DMS 273 (cell line): ENCODE measurements at regions not wholly inside any gene's neighbourhood (a gene's known extent, or its start where the extent isn't known, plus 50 kb on each side); places are given as distances from the start of the nearest gene placed in this dataset.
"Not testable (repeated sequence)": the region's sequence is repeated elsewhere in the genome, so short reads cannot be mapped to it uniquely, and the experiment has no call there.

Source experiments
- DNase-seq: peaks from one replicate; lab custom pipeline; 2025; ENCODE audit not compliant: unreplicated experiment; lab: John Stamatoyannopoulos, UW

DNA sequence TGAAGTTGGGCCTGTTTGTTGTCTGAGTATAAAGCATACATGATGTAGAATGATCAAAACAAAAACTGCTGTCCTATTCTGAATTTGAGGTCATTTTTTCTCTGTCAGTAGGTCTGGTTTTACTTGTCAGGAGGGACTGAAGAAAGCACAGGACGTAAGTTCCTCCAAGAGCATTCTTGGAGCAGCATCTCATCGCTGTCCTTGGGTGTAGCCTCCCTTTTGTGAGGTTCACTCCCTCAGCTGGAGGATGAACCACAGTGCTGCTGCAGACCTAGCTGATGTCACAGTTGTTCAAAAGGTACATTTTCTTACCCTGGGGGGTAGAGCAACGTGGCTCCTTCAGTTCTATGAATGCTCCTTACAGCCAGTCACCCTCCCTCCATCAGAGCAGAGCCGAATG lies 490.0 kb upstream of the TBL1XR1 start:
- DNase-seq = no peak

DNA sequence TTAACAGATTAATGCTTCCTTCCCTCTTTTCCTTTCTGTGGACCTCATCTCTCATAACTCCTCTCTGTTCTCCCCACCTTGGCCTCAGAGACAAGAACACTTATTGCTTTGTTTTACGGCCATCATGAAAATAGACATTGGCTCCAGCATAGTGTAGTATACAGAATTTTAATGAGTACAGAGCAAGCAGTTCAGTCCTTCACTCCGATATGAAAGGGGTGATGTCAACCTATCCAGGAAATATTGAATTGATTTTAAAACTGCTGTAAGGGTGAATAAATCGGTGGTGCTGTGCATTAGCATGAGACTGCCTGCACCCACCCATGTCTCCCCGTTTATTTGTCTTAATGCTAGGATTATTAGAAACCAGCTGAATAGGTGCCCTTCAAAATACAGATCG lies 490.9 kb upstream of the TBL1XR1 start:
- no peak for DNase-seq

DNA sequence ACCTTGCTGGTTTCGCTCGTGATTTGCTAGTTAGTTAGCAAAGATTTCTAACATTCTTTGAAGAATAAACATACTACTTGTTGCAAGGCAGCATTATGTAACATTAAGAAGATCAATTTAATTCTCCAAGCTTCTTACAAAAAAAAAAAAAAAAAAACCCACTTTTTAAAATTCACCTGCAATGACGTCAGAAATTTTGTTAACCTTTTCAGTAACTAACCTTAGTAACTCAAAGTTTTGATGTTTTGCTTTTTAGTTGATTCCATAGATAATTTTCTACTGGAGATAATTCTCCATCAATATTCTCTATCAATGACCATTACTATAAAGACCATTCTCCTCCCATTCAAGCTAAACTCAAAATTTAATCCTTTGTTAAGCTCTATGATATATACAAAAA lies 491.8 kb upstream of the TBL1XR1 start:
- no peak for DNase-seq

DNA sequence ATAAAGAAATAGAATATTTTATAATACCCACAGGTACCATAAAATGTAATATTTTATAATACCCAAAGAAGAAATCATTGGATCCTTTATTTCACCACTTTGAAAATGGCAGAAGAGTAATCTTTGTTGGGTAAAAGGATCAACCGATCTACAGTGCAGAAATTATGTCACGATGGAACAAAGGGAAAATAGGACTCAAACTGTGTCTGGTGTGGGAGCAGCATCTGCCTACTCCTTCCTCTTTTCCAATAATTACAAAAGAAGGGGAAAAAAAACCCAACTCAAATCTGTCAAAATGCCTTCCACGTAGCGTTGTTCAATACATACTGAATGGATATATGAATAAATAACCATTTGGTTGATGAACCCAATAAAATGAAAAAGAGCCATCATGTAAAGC lies 492.6 kb upstream of the TBL1XR1 start:
- DNase-seq = no peak

DNA sequence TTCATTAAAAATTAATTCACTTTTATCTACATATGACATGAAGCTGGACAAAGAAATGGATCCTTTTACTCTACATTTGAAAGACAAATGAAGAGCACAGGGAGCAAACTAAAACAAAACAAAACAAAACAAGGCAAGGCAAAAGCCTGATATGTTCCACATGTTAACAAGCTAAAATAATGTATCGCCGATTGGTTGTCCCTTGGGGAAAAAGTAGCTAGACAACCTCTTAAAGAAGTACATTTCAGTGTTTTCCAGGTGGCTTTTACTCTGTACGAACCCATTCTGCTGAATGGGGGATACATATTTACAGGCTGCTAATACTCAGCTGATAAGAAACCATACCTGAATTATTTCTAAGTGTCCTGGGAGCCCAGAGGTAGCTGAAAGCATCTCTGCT lies 493.0 kb upstream of the TBL1XR1 start:
- DNase-seq = no peak

DNA sequence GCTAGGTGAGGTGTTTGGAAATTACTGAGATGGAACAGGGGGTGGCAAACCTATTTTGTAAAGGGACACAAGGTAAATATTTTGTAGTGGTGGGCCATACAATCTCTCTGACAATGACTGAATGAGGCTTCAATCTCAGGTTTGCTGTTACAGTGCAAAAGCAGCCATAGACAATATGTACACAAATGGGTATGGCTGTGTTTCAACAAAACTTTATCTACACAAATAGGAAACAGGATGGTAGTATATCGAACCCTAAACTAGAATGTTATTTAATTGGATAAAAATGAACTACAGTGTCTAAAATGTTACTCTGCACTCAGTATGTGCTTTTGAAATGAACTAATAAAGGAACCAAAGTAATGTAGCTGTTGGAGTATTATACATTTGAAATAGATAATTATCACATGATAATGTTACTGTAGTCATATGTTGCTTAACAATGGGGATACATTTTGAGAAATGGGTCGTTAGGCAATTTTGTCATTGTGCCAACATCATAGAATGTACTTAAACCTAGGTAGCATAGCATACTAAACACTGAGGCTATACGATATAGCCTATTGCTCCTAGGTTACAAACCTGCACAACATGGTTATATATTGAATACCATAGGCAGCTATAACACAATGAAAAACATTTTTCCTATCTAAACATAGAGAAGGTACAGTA lies 495.2 kb upstream of the TBL1XR1 start:
- no peak for DNase-seq

DNA sequence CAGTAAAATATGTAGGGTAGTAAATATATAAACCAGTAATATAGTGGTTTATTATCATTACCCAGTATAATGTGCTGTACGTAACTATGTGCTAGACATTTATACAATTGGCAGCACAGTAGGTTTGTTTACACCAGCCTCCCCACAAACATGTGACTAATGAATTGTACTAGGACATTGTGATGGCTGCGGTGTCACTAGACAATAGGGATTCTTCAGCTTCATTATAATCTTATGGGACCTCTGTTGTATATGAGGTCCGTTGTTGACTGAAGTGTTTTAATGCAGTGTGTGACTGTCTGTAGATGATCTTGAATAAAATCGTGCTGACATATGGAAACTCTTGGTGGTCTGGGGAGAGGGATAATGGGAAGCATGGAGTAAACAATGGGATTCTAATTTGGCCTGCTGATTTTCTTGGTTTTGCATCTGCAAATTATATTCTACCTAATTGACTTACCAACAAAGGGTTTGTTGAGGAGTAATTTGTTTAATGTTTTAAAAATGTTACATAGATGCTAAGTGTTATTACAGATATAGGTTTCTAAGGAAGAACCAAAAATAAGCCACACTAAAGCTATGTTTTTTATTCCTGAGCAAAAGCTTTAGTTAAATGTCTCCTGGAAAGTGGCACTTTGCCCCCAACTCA lies 496.5 kb upstream of the TBL1XR1 start:
- no peak for DNase-seq

DNA sequence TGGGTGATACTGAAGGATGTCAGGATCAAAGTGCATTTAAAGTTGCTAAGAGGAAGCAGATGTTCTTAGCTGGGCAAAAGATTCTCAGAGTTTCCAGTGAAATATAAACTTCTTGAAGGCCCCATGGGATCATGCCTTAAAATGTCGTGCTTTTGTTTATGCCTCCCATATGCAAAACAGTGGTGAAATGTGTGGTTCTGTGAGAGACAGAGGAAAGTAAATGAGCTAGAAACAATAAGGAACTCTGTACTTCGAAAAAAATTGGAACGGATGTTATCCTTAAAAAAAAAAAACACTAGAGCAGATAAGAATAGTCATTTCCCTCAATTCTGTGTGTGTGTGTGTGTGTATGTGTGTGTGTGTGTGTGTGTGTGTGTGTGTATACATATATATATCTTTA lies 497.0 kb upstream of the TBL1XR1 start:
- no peak for DNase-seq

DNA sequence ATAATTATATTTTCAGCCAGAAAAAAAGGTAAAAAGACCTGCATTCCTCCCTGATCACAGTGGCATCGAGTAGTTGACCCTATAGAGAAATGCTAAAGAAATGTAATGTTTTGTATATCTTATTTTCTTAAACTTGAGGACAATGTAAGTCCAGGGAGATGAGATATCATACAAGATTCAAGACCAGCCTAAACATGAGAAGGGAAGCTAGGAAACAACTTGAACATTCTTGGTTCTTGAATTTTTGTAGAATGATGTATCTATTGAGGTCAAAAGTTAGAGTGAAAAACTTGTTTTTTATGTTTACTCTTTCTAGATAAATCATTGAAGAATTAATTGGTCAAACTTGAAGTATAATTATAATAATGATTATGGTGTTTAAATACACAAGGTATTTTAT lies 497.7 kb upstream of the TBL1XR1 start:
- no peak for DNase-seq

DNA sequence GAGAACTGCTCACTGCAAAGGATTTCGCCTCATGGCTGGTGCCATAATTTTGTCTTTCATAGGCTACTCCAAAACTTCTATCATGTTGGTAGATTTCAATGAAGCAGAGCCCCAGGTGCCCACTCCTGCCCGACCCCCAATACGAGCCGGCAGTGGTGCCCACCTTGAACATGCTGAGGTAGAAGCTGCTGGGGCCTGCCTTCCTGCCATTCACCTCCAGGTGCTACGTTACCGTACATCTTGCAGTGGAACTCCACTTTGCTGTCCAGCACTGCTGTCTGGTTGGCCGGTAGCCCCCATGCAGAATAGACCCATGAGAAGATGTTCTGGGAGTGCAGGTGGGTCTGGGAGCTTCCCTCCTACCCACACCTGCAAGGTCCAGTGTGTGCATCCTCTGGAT lies 502.8 kb upstream of the TBL1XR1 start:
- no peak for DNase-seq

DNA sequence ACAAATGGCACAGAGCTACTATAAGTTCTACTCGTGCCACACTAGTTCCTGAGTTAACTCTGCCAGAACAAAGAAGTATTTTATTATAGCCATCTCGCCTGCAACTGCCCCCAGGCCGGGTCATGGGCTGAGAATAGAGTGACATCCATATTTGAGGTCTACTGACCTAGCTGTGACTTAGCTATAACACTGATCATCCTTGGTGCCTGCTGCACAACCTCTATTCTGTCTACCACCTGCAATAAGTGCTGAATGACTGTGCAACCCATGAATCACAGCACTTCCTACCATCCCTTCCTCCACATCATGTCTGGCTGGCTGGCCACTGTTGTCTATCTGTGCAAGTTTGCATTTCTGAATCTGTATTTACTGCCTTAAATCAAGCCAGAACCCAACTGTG lies 506.5 kb upstream of the TBL1XR1 start:
- no peak for DNase-seq

DNA sequence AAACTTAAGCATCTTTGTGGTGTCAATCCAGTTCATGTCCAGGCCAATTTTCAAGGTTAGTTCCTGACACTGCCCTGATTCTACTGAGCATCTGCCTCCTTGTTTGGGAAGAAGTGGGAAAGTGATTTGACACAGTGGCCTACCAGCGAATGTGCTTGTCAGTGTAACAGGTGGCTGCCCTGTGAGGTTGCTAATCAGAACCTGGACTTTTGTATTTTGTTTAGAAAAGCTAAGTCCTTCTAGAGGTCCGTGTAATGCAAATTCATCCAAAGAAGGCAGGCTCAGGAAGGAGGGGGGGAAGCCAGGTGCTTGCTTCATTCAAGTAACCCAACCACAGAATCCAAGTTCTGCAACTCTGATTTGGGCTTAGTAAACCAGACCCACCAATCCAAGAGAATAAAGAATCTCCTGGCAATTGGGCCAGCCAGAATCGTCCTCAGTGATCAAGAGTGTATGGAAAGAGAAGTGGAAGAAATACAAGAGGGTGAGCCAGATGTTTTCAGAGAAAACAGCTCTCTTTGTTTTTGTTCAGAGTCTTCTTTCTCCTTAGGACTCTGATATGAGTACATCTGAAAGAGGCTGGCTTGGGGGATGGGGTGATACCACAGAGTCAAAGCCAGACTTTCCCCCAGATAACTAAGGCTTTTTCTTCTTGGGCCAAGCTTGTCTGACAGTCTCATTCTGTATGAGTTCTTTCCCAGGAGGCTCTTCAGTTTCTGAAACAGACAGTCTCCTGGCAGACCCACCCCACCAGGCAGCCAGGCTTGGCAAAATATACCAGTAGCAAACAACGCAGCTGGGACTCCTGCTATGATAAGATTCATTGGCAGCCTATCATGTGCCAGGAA lies 508.9 kb upstream of the TBL1XR1 start:
- DNase-seq = no peak

DNA sequence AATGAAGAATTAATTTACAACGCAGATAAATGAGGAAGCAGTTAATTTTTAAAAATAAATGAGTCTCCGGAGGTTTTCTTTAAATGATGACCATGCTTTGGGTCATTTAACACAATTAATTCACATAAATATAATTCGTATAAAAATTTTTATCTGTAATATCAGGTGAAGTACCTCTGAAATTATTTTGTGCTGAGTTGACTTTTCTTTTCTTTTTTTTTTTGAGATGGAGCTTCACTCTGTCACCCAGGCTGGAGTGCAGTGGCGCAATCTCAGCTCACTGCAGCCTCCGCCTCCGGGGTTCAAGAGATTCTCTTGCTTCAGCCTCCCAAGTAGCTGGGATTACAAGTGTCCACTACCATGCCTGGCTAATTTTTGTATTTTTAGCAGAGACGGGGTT lies 512.2 kb upstream of the TBL1XR1 start:
- DNase-seq = not testable (repeated sequence)

DNA sequence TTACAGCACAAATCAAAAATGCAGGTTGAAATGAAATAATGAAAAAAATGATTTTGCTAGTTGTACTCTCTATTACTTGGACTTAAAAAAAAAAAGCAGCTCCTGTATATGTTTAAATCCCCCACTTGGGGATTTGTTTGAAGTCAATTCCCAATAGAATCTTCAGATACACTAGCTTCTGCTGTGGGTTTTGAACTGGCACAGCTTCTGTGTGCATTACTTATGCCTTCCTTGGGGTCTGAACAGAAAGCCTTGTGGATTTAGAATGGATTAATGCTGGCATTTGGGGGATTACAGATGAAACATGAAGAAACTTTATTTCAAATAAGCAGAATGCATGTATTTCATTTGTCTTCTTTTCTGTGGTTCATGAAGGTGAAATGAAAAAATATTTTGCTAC lies 513.2 kb upstream of the TBL1XR1 start:
- no peak for DNase-seq

DNA sequence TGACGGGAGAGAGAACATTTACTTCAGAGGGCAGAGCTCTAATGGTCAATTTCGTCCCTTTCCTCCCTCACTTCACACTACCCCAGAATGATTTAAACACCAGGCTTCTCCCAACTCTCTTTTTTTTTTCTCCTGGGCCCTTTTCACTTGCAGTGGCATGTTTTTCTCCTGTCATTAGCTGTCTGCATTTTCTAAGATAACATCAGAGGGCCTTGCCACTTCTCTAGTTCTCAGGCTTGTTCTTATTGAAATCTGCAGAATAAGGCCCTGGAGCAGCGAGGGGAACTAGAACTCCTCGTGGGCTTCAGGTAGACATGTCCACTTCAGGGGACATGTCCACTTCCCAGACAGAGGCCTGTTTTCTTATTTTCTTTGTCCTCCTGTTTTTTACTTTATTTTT lies 514.4 kb upstream of the TBL1XR1 start:
- no peak for DNase-seq

DNA sequence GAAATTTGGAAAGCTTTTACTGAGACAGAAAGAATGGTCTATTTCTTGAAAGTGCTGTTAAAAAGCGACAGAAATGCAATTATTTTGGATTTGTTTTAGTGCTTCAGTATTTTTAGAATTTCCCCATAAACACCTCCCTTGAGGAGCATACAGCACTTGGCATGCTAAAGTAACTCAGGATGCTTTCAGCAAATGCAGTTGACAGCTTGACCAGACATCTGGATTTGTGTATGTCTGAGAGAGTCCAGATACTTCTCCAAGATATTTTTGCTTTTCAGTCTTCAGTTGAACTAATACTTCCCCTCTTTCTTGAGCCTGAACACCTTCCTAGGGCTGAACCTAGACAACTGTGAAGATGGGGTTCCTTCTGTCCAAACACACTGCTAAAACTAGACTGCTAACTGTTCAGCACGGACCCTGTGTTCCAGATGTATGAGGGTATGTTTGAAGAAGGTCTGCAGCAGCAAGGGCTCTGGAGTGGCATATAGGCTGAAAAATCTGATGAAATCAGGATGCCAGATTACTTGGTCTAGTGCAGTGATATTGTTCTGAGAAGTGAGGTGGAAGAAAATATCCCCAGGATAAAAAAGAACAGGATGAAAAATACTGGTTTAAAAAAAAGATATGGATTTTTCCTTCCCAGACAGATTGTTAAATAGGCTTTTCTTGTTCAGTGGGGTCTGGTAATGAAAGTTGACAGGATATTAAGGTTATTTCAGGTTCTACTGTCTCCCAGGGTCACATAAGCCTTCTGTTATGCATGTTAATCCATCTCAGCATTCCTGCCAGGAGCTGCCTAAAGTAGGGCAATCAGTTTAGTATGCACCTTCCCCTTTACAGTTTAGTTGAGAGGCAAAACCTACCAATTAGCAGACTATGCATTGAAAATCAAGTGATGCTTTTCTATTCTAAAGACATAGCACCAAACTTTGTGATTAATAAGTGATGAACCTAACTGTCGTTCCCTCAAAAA lies 516.9 kb upstream of the TBL1XR1 start:
- DNase-seq = peak; percentile 22

DNA sequence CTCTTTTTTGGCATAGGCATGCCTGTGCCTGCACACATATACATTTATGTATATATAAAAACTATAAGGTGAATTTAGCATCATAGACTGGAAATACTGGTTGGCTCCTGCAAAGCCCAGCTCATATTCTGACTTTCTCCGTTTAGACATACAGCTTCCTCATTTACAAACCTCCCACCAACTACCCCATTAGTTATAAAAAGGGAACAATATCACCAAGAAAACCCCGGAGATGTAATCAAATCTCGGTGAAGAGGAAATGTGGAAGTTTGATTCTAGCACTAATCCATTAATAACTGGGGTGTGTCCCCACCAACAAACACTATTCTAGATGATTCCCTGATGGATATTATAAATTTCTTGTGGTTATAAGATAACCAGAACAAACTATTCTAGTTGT lies 517.7 kb upstream of the TBL1XR1 start:
- DNase-seq = no peak

DNA sequence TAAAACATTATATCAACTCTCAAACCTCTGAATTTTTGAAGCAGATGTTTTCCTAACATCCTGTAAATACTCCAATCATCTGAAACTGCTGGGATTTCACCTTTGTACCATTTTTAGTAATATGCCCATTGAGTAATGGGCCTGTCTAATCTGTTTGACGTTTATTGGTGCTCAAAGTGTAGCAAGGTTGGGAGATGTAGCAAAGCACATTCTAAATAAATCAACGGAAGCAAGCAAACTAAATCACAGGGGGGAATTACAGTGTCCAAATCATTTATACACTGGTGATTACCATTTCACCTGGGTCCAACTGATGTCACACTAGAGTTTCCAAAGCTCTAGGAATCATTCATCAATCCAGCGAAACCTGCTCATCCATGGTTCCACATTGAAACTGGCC lies 518.7 kb upstream of the TBL1XR1 start:
- no peak for DNase-seq

DNA sequence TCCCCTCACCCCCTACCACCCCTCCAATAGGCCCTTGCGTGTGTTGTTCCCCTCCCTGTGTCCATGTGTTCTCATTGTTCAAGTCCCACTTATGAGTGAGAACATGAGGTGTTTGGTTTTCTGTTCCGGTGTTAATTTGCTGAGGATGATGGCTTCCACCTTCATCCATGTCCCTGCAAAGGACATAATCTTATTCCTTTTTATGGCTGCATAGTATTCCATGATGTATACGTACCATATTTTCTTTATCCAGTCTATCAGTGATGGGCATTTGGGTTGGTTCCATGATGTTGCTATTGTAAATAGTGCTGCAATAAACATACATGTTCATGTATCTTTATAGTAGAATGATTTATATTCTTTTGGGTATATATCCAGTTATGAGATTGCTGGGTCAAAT lies 523.6 kb upstream of the TBL1XR1 start:
- not testable (repeated sequence) for DNase-seq

DNA sequence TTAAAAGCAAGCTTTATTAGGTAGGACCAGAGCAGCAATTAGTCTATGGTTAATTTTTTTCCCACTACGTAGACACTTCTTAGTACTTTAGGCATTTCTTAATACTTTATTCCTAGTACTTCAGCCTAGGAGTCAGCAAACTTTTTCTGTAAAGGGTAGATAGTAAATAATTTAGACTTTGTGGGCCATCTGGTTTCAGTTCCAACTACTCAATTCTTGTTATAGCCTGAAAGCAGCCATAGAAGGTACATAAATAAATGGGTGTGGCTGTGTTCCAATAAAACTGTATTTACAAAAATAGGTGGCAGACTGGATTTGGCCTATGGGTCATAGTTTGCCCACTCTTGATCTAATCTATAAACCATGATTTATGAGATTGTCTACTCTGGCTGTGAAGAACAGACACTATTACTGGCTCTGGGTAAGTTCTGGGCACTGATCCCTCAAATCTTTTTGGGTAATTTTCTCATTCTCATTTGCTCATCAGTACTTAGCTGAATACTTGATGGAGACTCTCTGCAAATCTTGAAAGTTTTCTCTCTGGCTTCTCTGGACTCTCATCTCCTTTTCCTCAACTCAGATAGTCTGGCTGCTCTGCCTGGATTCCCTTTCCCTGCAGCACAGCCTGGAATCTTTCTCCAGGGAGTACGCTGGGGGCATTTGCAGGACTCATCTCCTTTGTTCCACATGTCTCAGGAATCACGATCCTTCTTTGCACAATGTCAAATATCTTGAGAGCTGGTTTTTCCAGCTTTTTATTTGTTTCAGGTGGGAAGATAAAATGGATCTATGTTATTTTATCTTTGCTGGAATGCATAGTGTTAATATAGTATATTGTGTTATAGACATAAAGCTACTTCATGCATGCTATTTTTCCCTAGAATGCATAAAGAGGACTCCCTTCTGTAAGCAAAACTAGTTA lies 524.8 kb upstream of the TBL1XR1 start:
- no peak for DNase-seq
